DND-41 (cell line): ENCODE measurements at regions not wholly inside any gene's neighbourhood (a gene's known extent, or its start where the extent isn't known, plus 50 kb on each side); places are given as distances from the start of the nearest gene placed in this dataset.

Experiments used
- ATAC-seq: fragments of 200-7000 bp; cut with Tn5 transposase; 3 replicates; pipeline ENCODE4 v1.9.1; 2021; ENCODE audit warnings: low read depth; ENCODE audit not compliant: insufficient read depth
- DNase-seq: peaks from one replicate; pipeline ENCODE4 v3.0.0-alpha.2; 2020
- H2AFZ ChIP-seq: 2 replicates; pipeline ENCODE4 v1.6.0; 2012; ENCODE audit warnings: low read depth, low read length
- H3K27ac ChIP-seq: 2 replicates; pipeline ENCODE4 v1.5.1; 2012; ENCODE audit warnings: low read length, inconsistent platforms
- H3K27me3 ChIP-seq: fragments of 200-600 bp; sonication (generic); 2 replicates; pipeline ENCODE4 v1.6.0; 2012; ENCODE audit warnings: low read length, mild to moderate bottlenecking, inconsistent platforms; ENCODE audit not compliant: insufficient read depth, poor library complexity
- H3K36me3 ChIP-seq: 2 replicates; pipeline ENCODE4 v1.5.1; 2012; ENCODE audit warnings: low read length, inconsistent platforms; ENCODE audit not compliant: insufficient read depth
- H3K4me1 ChIP-seq: 2 replicates; pipeline ENCODE4 v1.5.1; 2012; ENCODE audit warnings: mild to moderate bottlenecking, low read length; ENCODE audit not compliant: insufficient read depth
- H3K4me2 ChIP-seq: 2 replicates; pipeline ENCODE4 v1.6.0; 2012; ENCODE audit warnings: mild to moderate bottlenecking, moderate library complexity, low read length, inconsistent platforms; ENCODE audit not compliant: insufficient read depth
- H3K4me3 ChIP-seq, 2 experiments: fragments of 200-600 bp in 1 of 2; shearing (Covaris generic) in 1 of 2; 2 replicates each; pipeline ENCODE4 v1.5.1; 2012 to 2016; ENCODE audit warnings: inconsistent platforms in 2 of 2, low read length in 2 of 2, mild to moderate bottlenecking in 2 of 2, low read depth in 1 of 2, moderate library complexity in 1 of 2
- H3K79me2 ChIP-seq: 2 replicates; pipeline ENCODE4 v1.6.0; 2012; ENCODE audit warnings: low read length, inconsistent platforms; ENCODE audit not compliant: insufficient read depth
- H3K9ac ChIP-seq: 2 replicates; pipeline ENCODE4 v1.6.0; 2012; ENCODE audit warnings: low read depth, mild to moderate bottlenecking, inconsistent platforms, low read length, moderate library complexity
- H3K9me3 ChIP-seq: 2 replicates; pipeline ENCODE4 v1.5.1; 2012; ENCODE audit warnings: low read length, moderate library complexity, mild to moderate bottlenecking, inconsistent platforms; ENCODE audit not compliant: insufficient read depth, severe bottlenecking
- H4K20me1 ChIP-seq: 2 replicates; pipeline ENCODE4 v1.6.0; 2012; ENCODE audit warnings: low read length; ENCODE audit not compliant: insufficient read depth
- EZH2 ChIP-seq: IDR thresholded peaks from 3 replicates; pipeline ENCODE4 v1.6.1; 2012; ENCODE audit warnings: borderline replicate concordance, low read depth, mild to moderate bottlenecking, moderate library complexity, low read length, inconsistent platforms; ENCODE audit not compliant: severe bottlenecking
- TF ChIP-seq, protein P1 (sequence below): IDR thresholded peaks from 2 replicates; pipeline ENCODE4 v1.5.1; 2012; ENCODE audit warnings: borderline replicate concordance, low read length, moderate library complexity, mild to moderate bottlenecking; ENCODE audit not compliant: poor library complexity, severe bottlenecking; ENCODE audit errors: extremely low read depth

DNA sequence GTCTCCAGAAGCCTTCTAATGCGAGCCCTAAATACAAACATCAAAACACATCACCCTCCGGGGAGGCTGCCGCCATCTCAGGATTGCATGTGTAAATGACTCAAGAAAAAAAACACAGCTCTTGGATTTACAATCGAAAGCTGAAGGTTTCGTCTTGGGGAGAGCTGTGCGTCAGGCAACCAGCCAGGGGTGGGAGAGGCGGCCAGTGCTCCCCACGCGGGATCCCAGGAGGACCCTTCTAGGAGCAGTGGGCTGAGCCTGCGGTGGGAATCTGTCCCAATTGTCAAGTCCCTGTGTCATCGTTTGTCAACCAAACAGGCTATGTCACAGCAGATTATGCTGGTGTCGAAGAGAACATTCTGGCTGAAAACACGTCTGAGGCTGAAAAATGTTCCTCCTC, 209.7 kb downstream of the ABCC12 start:
- DNase-seq: no peak
- Histone ChIP-seq H3K4me2 (no peak overlapping the region), H3K9ac (no peak overlapping the region)

DNA sequence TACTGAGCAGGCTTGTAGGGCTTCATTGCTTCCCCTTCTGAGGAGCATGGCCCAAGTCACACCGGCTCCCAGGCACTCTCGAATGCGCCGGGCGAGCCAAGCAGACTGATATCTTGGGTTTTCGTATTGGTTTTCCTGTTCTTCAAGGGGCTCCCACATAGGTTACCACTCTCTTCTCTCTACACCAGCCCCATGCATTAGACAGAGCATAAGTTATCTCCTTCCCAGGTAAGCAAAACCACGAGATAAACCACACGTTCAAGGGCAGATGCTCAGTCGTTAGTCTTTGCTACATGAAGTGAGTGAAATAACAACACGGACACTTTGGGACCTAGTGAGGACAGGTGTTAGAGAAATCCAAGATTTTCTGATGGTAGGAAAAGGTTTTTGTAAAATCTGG, 211.2 kb downstream of the ABCC12 start:
- Histone ChIP-seq H4K20me1 (no peaks in the 10 kb centered on the region), H3K9ac (no peak overlapping the region), H3K27me3 (no peaks in the 10 kb centered on the region), H3K79me2 (no peaks in the 10 kb centered on the region), H3K9me3 (no peaks in the 10 kb centered on the region), H3K36me3 (no peaks in the 10 kb centered on the region), H3K4me3 (no peak overlapping the region), H3K4me2 (no peak overlapping the region), H3K27ac (no peak overlapping the region), H2AFZ (no peak overlapping the region), H3K4me1 (no peaks in the 10 kb centered on the region)
- no peak for TF ChIP-seq EZH2
- TF ChIP-seq, protein P1, sequence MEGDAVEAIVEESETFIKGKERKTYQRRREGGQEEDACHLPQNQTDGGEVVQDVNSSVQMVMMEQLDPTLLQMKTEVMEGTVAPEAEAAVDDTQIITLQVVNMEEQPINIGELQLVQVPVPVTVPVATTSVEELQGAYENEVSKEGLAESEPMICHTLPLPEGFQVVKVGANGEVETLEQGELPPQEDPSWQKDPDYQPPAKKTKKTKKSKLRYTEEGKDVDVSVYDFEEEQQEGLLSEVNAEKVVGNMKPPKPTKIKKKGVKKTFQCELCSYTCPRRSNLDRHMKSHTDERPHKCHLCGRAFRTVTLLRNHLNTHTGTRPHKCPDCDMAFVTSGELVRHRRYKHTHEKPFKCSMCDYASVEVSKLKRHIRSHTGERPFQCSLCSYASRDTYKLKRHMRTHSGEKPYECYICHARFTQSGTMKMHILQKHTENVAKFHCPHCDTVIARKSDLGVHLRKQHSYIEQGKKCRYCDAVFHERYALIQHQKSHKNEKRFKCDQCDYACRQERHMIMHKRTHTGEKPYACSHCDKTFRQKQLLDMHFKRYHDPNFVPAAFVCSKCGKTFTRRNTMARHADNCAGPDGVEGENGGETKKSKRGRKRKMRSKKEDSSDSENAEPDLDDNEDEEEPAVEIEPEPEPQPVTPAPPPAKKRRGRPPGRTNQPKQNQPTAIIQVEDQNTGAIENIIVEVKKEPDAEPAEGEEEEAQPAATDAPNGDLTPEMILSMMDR: no peak
- ATAC-seq (no peak), DNase-seq (no peak)

More for the DNA sequence above, 209.7 kb downstream of the ABCC12 start:
- Histone ChIP-seq H3K9me3 (no peaks in the 10 kb centered on the region), H4K20me1 (no peaks in the 10 kb centered on the region), H3K79me2 (no peaks in the 10 kb centered on the region), H3K36me3 (no peaks in the 10 kb centered on the region), H3K4me3 (no peak overlapping the region), H3K27me3 (no peaks in the 10 kb centered on the region), H2AFZ (no peak overlapping the region), H3K4me1 (no peaks in the 10 kb centered on the region), H3K27ac (no peak overlapping the region)
- TF ChIP-seq, protein P1: no peak
- no peak for TF ChIP-seq EZH2
- ATAC-seq: no peak

- no peak for DNase-seq
- Histone ChIP-seq H3K27me3 (no peaks in the 10 kb centered on the region), H3K4me1 (no peaks in the 10 kb centered on the region), H3K79me2 (no peaks in the 10 kb centered on the region), H3K27ac (no peak overlapping the region), H3K9ac (no peak overlapping the region), H3K9me3 (no peaks in the 10 kb centered on the region), H3K36me3 (no peaks in the 10 kb centered on the region), H2AFZ (no peak overlapping the region), H4K20me1 (no peaks in the 10 kb centered on the region), H3K4me3 (no peak overlapping the region), H3K4me2 (no peak overlapping the region)
- no peak for ATAC-seq
- no peak for TF ChIP-seq EZH2
- TF ChIP-seq, protein P1: no peak
These were observed 212.6 kb downstream of the ABCC12 start for GRCh38 chr16:47943235-47943634.

DNA sequence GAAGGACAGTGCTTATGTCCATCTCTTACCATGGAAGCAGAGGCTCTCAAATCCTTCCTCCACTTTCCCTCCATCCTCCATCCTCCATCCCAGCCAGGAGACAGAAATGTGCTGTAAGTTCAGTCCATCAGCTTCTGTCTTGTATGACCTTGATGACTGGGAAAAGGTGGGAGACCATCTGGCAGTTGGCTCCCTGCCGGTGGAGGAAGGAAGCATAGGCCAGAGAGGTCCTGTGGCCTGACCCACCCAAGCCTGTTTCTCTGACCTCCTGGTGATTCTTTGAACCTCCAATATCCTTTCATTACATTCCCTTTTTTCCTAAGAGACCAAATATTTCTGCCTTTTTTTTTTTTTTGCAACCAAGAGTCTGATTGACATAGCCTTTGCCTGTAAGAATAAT, 215.3 kb downstream of the ABCC12 start:
- Histone ChIP-seq H3K4me2 (no peak overlapping the region), H3K9ac (no peak overlapping the region), H3K27me3 (no peaks in the 10 kb centered on the region), H2AFZ (no peak overlapping the region), H3K4me3 (no peak overlapping the region), H3K9me3 (no peaks in the 10 kb centered on the region), H3K79me2 (no peaks in the 10 kb centered on the region), H4K20me1 (no peaks in the 10 kb centered on the region), H3K27ac (no peak overlapping the region), H3K4me1 (no peaks in the 10 kb centered on the region), H3K36me3 (no peaks in the 10 kb centered on the region)
- ATAC-seq (no peak), DNase-seq (no peak)
- no peak for TF ChIP-seq EZH2
- TF ChIP-seq, protein P1: no peak
